CD4-positive, alpha-beta memory T cell (primary cell): ENCODE measurements at regions not wholly inside any gene's neighbourhood (a gene's known extent, or its start where the extent isn't known, plus 50 kb on each side); places are given as distances from the start of the nearest gene placed in this dataset.

Source experiments
- CTCF ChIA-PET: fragments of 350-600 bp; sonication (Branson Sonifier 250); formaldehyde crosslinking; loops from one replicate; lab custom pipeline; 2021; ENCODE audit warnings: inconsistent platforms; ENCODE audit not compliant: partially characterized antibody; lab: Charles Lee
- POLR2A ChIA-PET: fragments of 350-600 bp; sonication (Branson Sonifier 250); formaldehyde crosslinking; loops from one replicate; lab custom pipeline; 2021; ENCODE audit not compliant: partially characterized antibody; lab: Charles Lee
- DNase-seq, 5 donors: peaks; one replicate each; pipeline versions ENCODE4 v3.0.0 to v3.0.0-alpha.2; 2020 to 2022; ENCODE audit warnings: mixed read lengths in 1 of 5
- H3K27ac ChIP-seq: one replicate; pipeline ENCODE4 v1.7.0; 2013; ENCODE audit warnings: low read depth, low read length
- H3K27me3 ChIP-seq: 2 replicates; pipeline ENCODE4 v1.7.0; 2013; ENCODE audit warnings: mild to moderate bottlenecking, low read length, moderate library complexity; ENCODE audit not compliant: insufficient read depth
- H3K36me3 ChIP-seq: 2 replicates; pipeline ENCODE4 v1.7.0; 2013; ENCODE audit warnings: mild to moderate bottlenecking, low read length, moderate library complexity; ENCODE audit not compliant: insufficient read depth
- H3K4me1 ChIP-seq: 2 replicates; pipeline ENCODE4 v1.7.0; 2013; ENCODE audit warnings: mild to moderate bottlenecking, low read length, moderate library complexity; ENCODE audit not compliant: insufficient read depth
- H3K4me3 ChIP-seq, 2 donors: one replicate each; pipeline ENCODE4 v1.7.0; 2013; ENCODE audit warnings: low read length in 2 of 2, mild to moderate bottlenecking in 1 of 2
- H3K9me3 ChIP-seq, 2 donors: one replicate each; pipeline ENCODE4 v1.7.0; 2013; ENCODE audit warnings: low read length in 2 of 2, control low read depth in 1 of 2; ENCODE audit not compliant: control insufficient read depth in 1 of 2
- H3K27ac Mint-ChIP-seq, 7 donors: one replicate each; pipeline ENCODE4 v1.8.0; 2020 to 2021; ENCODE audit warnings: mixed read lengths in 7 of 7, mild to moderate bottlenecking in 6 of 7, inconsistent platforms in 3 of 7, moderate library complexity in 3 of 7
- H3K27me3 Mint-ChIP-seq, 2 donors: one replicate each; pipeline ENCODE4 v1.8.0; 2020 to 2021; ENCODE audit warnings: mixed read lengths in 2 of 2
- H3K36me3 Mint-ChIP-seq, 2 donors: one replicate each; pipeline ENCODE4 v1.8.0; 2020 to 2021; ENCODE audit warnings: mixed read lengths in 2 of 2, inconsistent platforms in 1 of 2, mild to moderate bottlenecking in 1 of 2
- H3K4me1 Mint-ChIP-seq, 4 donors: one replicate each; pipeline ENCODE4 v1.8.0; 2020 to 2021; ENCODE audit warnings: mixed read lengths in 4 of 4, mild to moderate bottlenecking in 1 of 4
- H3K4me3 Mint-ChIP-seq, 8 donors: one replicate each; pipeline ENCODE4 v1.8.0; 2020 to 2021; ENCODE audit warnings: mixed read lengths in 8 of 8, mild to moderate bottlenecking in 7 of 8, moderate library complexity in 6 of 8, inconsistent platforms in 3 of 8
- H3K9me3 Mint-ChIP-seq, 8 donors: one replicate each; pipeline ENCODE4 v1.8.0; 2020 to 2021; ENCODE audit warnings: mixed read lengths in 8 of 8, mild to moderate bottlenecking in 5 of 8, inconsistent platforms in 3 of 8, moderate library complexity in 1 of 8
- intact Hi-C: fragments of 100-400 bp; cut with micrococcal nuclease; formaldehyde crosslinking; loops from one replicate; pipeline ENCODE4 v1.15.1; 2023

DNA sequence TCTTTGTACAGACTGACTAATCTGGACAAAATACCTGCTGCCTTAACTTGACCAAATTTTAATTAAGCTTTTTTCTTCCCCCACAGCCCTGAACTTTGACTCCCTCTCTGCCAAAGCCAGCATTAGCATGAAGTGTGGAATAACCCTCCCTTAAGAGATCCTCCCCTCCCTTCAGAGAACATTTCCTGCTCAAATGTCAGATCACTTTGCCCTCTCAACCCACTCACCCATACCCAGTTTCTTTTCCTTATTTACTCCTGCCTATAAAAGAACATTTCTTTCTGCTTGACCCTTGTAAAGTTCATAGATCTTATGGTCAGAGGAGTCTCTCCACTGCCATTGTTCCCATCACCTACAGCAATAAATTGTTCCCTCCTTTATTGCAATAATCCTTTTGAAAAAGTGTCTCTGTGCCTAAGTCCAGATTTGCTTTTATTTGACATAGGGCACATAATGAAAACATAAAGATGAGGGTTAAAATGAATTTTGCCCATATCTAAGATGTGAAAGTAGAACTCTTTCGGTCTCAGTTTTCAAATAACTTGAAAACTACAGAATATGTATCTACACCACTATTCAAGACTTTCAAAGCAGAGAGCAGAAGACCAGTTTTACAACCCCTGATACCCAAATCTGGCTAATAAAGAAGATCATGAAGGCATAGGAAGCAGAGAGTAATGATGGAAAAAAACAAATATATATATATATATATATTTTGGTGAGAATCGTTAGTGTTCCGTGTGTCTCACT lies 289.7 kb upstream of the ANXA10 start:
- no peak overlapping the region for H3K4me3 Mint-ChIP-seq
- no peaks in the 10 kb centered on the region for H3K4me1 Mint-ChIP-seq
- Histone ChIP-seq H3K27me3 (no peaks in the 10 kb centered on the region), H3K36me3 (no peaks in the 10 kb centered on the region), H3K27ac (no peak overlapping the region), H3K4me1 (no peaks in the 10 kb centered on the region), H3K9me3 (no peaks in the 10 kb centered on the region), H3K4me3 (no peak overlapping the region)
- H3K27ac Mint-ChIP-seq, result no peak overlapping the region
- intact Hi-C loops, result no loop called here
- ChIA-PET CTCF (no interaction called here), POLR2A (no interaction called here)
- H3K9me3 Mint-ChIP-seq, result peaks cover 0 to 6% (median 0%) of the 10 kb centered on the region in 8 donors
- DNase-seq, result no peak
- no peaks in the 10 kb centered on the region for H3K27me3 Mint-ChIP-seq
- H3K36me3 Mint-ChIP-seq, result no peaks in the 10 kb centered on the region

DNA sequence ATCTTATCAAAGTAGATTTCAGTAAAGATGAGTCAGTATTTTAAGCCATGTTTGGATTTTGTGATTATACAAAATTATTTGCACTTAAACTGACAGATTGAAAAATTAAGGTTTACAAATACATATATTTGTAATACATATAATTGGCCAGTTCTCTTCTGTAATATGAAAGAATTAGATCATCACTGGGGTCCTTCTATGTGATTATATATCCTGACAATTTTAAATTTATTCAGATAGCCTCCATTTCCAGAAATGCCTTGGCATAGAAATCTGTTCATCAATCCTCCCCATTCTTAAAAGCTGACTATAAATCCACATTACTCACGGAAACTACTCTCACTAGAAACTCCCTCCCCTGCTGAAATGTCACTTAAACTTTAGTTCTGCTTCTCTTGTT lies 280.4 kb upstream of the ANXA10 start:
- H3K27me3 Mint-ChIP-seq, result no peaks in the 10 kb centered on the region
- CTCF ChIA-PET, result no interaction called here

DNA sequence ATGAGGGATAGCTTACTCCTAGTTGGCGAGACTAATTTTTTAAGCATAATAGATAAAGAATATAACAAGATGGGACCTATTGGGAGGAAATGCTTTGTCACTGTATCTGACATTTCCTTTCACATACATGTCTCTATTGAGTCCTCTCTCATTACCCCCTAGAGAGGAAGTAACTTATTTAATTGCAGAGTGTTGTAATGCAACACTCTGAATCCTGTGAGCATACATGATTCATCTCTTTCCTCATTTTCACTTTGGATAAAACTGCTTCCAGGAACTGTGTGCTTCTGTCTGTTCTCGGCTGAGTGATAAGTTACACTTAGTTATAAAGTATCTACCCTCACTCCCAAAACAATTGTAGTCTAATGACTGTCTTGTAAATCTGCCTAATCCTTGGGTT lies 266.1 kb upstream of the ANXA10 start:
- H3K36me3 Mint-ChIP-seq, result no peaks in the 10 kb centered on the region
- H3K4me3 ChIP-seq, result no peak overlapping the region
- ChIA-PET POLR2A (no interaction called here), CTCF (no interaction called here)
- H3K36me3 ChIP-seq, result no peaks in the 10 kb centered on the region
- H3K9me3 Mint-ChIP-seq, result peaks cover 0 to 7% (median 2%) of the 10 kb centered on the region in 8 donors
- H3K27ac Mint-ChIP-seq, result no peak overlapping the region
- intact Hi-C loops, result no loop called here
- H3K4me1 Mint-ChIP-seq, result no peaks in the 10 kb centered on the region
- H3K4me1 ChIP-seq, result no peaks in the 10 kb centered on the region
- no peaks in the 10 kb centered on the region for H3K9me3 ChIP-seq
- H3K27me3 Mint-ChIP-seq, result no peaks in the 10 kb centered on the region
- H3K27ac ChIP-seq, result no peak overlapping the region
- H3K27me3 ChIP-seq, result no peaks in the 10 kb centered on the region
- DNase-seq, result no peak
- no peak overlapping the region for H3K4me3 Mint-ChIP-seq

More for the DNA sequence above, 280.4 kb upstream of the ANXA10 start:
- POLR2A ChIA-PET, result no interaction called here
- DNase-seq, result no peak
- no peak overlapping the region for H3K4me3 ChIP-seq
- no peaks in the 10 kb centered on the region for H3K27me3 ChIP-seq
- Mint-ChIP-seq H3K4me3 (no peak overlapping the region), H3K36me3 (no peaks in the 10 kb centered on the region), H3K27ac (no peak overlapping the region), H3K4me1 (no peaks in the 10 kb centered on the region), H3K9me3 (peaks cover 3 to 25% (median 12%) of the 10 kb centered on the region in 8 donors)
- no peak overlapping the region for H3K27ac ChIP-seq
- no peaks in the 10 kb centered on the region for H3K9me3 ChIP-seq
- H3K36me3 ChIP-seq, result no peaks in the 10 kb centered on the region
- H3K4me1 ChIP-seq, result no peaks in the 10 kb centered on the region
- intact Hi-C loops, result no loop called here

DNA sequence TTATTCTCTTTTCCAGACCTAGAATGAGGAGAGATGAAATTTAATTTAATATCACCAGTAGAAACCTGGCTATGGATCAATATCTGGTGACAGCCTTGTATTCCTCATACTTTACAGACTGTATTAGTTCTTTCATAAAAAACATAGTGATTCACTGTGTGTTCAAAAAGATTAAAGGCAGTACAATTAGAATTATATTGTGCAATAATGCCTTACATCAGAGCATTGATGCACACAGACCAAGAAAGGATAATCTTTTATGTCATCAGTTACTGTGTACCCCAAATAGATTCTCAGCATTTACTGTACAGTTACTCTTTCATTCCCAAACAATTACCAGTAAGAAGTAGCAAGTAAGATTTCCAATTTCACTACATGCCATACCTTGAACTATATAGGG lies 260.5 kb upstream of the ANXA10 start:
- Histone ChIP-seq H3K4me3 (no peak overlapping the region), H3K9me3 (no peaks in the 10 kb centered on the region), H3K36me3 (no peaks in the 10 kb centered on the region), H3K27me3 (no peaks in the 10 kb centered on the region), H3K4me1 (no peaks in the 10 kb centered on the region), H3K27ac (no peak overlapping the region)
- ChIA-PET CTCF (no interaction called here), POLR2A (no interaction called here)
- Mint-ChIP-seq H3K27me3 (no peaks in the 10 kb centered on the region), H3K27ac (no peak overlapping the region), H3K4me1 (no peaks in the 10 kb centered on the region), H3K9me3 (peaks cover 0 to 4% (median 1%) of the 10 kb centered on the region in 8 donors), H3K36me3 (no peaks in the 10 kb centered on the region), H3K4me3 (no peak overlapping the region)
- intact Hi-C loops, result no loop called here
- DNase-seq, result no peak

DNA sequence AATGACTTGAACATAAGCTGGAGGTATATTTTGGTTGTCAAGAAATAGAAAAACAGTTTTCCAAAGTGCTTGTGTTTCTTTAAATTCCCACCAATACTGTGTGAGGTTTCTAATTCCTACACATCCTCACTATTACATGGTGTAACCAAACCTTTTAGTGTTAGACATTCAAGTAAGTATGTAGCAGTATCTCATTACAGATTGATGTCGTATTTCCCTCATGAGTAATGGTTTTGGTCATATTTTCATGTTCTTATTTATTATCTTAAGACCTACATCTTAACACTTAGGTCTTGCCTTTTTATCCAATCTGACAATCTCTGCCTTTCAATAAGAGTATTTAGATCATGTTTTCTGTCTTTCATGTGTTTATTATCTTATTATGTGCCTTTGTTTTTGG lies 253.7 kb upstream of the ANXA10 start:
- Mint-ChIP-seq H3K27me3 (no peaks in the 10 kb centered on the region), H3K4me1 (no peaks in the 10 kb centered on the region), H3K9me3 (peaks cover 0 to 7% (median 3%) of the 10 kb centered on the region in 8 donors), H3K4me3 (no peak overlapping the region), H3K27ac (no peak overlapping the region), H3K36me3 (no peaks in the 10 kb centered on the region)
- intact Hi-C loops, result no loop called here
- H3K27ac ChIP-seq, result no peak overlapping the region
- POLR2A ChIA-PET, result no interaction called here
- H3K27me3 ChIP-seq, result no peaks in the 10 kb centered on the region
- no peaks in the 10 kb centered on the region for H3K9me3 ChIP-seq
- DNase-seq, result no peak
- CTCF ChIA-PET, result no interaction called here
- no peaks in the 10 kb centered on the region for H3K4me1 ChIP-seq
- no peaks in the 10 kb centered on the region for H3K36me3 ChIP-seq
- no peak overlapping the region for H3K4me3 ChIP-seq

DNA sequence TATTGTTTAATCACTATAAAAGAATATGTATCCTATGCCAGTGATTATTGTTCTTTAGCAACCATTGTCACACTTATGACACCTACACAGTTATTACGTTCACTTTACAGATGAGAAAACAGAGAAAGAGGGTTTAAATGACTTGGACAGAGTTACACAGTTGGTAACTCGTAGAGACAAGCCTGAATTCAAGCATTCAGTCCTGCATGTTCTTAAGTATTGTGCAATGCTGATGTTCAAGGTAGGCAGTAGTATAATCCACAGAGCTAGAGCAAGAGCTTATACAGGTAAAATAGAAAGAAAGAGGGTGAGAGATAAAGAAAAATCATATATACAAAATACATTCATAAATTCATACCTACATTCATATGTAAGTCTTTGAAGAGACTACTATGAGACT lies 249.8 kb upstream of the ANXA10 start:
- no peaks in the 10 kb centered on the region for H3K36me3 Mint-ChIP-seq
- H3K27me3 ChIP-seq, result no peaks in the 10 kb centered on the region
- H3K36me3 ChIP-seq, result no peaks in the 10 kb centered on the region
- no peaks in the 10 kb centered on the region for H3K4me1 Mint-ChIP-seq
- DNase-seq, result no peak
- H3K4me3 ChIP-seq, result peak overlapping the region in 1 of 2 donors; percentile 28
- peaks cover 0 to 8% (median 2%) of the 10 kb centered on the region in 8 donors for H3K9me3 Mint-ChIP-seq
- CTCF ChIA-PET, result no interaction called here
- no peak overlapping the region for H3K4me3 Mint-ChIP-seq
- POLR2A ChIA-PET, result no interaction called here
- no peak overlapping the region for H3K27ac Mint-ChIP-seq
- no peaks in the 10 kb centered on the region for H3K27me3 Mint-ChIP-seq
- H3K9me3 ChIP-seq, result no peaks in the 10 kb centered on the region
- H3K4me1 ChIP-seq, result no peaks in the 10 kb centered on the region
- no peak overlapping the region for H3K27ac ChIP-seq
- intact Hi-C loops, result no loop called here

DNA sequence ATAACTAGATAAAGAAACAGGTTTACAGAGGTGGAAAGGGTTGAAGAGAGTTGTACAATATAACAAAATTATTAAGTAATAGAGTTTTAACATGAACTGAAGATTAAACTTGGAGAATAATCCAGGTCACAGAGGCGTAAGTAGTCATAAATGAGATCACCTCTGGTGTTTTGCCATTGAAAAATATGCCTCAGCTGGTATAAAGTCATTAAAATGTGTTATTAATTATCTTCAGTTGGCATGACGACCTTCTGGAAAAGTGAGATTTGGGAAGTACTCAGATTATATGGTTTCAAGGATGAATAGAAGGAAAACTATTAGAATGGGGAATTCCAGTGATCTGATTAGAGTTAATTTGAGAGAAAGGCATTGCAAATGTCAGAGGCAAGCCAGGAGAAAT lies 237.5 kb upstream of the ANXA10 start:
- CTCF ChIA-PET, result no interaction called here

More for the DNA sequence above, 237.5 kb upstream of the ANXA10 start:
- no peak overlapping the region for H3K4me3 ChIP-seq
- DNase-seq, result no peak
- Mint-ChIP-seq H3K27ac (no peak overlapping the region), H3K9me3 (peaks cover 0 to 10% (median 3%) of the 10 kb centered on the region in 8 donors), H3K4me3 (no peak overlapping the region), H3K4me1 (no peaks in the 10 kb centered on the region), H3K27me3 (no peaks in the 10 kb centered on the region), H3K36me3 (no peaks in the 10 kb centered on the region)
- intact Hi-C loops, result no loop called here
- H3K27ac ChIP-seq, result no peak overlapping the region
- H3K36me3 ChIP-seq, result no peaks in the 10 kb centered on the region
- no peaks in the 10 kb centered on the region for H3K9me3 ChIP-seq
- no peaks in the 10 kb centered on the region for H3K4me1 ChIP-seq
- POLR2A ChIA-PET, result no interaction called here
- H3K27me3 ChIP-seq, result no peaks in the 10 kb centered on the region
